ENCODE measurements at regions not wholly inside any gene's neighbourhood (a gene's known extent, or its start where the extent isn't known, plus 50 kb on each side); places are given as distances from the start of the nearest gene placed in this dataset.

DNA sequence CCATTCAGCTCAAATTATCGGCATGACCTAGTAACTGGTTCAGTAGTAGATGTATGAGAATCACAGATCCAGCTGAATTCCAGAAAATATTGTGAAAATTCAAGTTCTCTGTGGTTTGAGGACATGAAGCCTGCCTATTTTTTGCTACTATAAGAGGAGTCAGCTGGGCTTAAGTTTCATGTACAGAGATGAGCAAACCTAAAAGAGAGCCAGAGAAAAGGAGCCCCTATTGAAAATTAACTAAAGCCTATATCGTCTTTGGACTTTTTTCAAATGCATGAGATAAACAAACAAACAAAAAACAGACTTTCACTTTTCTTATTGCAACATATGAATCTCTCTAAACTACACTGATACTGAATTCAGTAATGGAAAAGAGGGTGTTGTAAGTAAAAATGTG is 106.8 kb upstream of the SPRY2 start:
- TF ChIP-seq, protein P1, sequence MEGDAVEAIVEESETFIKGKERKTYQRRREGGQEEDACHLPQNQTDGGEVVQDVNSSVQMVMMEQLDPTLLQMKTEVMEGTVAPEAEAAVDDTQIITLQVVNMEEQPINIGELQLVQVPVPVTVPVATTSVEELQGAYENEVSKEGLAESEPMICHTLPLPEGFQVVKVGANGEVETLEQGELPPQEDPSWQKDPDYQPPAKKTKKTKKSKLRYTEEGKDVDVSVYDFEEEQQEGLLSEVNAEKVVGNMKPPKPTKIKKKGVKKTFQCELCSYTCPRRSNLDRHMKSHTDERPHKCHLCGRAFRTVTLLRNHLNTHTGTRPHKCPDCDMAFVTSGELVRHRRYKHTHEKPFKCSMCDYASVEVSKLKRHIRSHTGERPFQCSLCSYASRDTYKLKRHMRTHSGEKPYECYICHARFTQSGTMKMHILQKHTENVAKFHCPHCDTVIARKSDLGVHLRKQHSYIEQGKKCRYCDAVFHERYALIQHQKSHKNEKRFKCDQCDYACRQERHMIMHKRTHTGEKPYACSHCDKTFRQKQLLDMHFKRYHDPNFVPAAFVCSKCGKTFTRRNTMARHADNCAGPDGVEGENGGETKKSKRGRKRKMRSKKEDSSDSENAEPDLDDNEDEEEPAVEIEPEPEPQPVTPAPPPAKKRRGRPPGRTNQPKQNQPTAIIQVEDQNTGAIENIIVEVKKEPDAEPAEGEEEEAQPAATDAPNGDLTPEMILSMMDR (IDR thresholded peaks at IDR 0.05; ENCODE audit: poor library complexity), result no peak
- no peak for TF ChIP-seq EZH2 (IDR thresholded peaks at IDR 0.05; ENCODE audit: borderline replicate concordance)
- no peak for TF ChIP-seq EZH2phosphoT487 (IDR thresholded peaks at IDR 0.05; ENCODE audit: low read depth, severe bottlenecking, unreplicated experiment)

All from hepatocyte (in vitro differentiated cells).